GM13976 (cell line): ENCODE measurements at regions not wholly inside any gene's neighbourhood (a gene's known extent, or its start where the extent isn't known, plus 50 kb on each side); places are given as distances from the start of the nearest gene placed in this dataset.

ENCODE experiments used
- DNase-seq: peaks from one replicate; pipeline ENCODE4 v3.0.0; 2012; ENCODE audit warnings: low spot score
- in situ Hi-C: fragments of 300-500 bp; cut with MboI; formaldehyde crosslinking; loops from one replicate; pipeline ENCODE4 v1.12.0; 2022; ENCODE audit warnings: low sequenced_read_pairs, mixed read lengths, inconsistent platforms; ENCODE audit not compliant: unreplicated experiment
- TF ChIP-seq, protein P1 (sequence below): IDR thresholded peaks from 2 replicates; pipeline ENCODE4 v1.5.1; 2012; ENCODE audit warnings: borderline replicate concordance, mild to moderate bottlenecking; ENCODE audit not compliant: insufficient read depth; ENCODE audit errors: extremely low read depth, missing control alignments, control extremely low read depth

DNA sequence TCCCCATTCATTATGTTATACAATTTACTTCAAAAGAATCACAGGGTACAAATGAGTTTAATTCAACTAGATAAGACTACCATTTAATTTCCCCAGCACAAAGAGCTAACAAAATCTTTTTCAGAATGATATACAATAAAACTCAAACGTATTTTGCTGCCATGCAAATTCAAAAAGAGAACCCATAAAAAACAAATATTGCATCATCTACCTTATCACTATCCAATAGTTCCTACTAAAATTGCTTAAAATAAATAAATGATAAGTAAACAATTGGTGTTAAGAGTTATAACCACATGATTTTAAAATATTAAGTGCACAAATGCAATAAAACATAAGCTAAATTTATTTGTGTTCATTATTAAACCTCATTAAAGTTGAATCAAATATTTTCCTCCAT is 919.4 kb downstream of the SLITRK5 start:
- DNase-seq = no peak
- in situ Hi-C loops = no loop called here
- TF ChIP-seq, protein P1, sequence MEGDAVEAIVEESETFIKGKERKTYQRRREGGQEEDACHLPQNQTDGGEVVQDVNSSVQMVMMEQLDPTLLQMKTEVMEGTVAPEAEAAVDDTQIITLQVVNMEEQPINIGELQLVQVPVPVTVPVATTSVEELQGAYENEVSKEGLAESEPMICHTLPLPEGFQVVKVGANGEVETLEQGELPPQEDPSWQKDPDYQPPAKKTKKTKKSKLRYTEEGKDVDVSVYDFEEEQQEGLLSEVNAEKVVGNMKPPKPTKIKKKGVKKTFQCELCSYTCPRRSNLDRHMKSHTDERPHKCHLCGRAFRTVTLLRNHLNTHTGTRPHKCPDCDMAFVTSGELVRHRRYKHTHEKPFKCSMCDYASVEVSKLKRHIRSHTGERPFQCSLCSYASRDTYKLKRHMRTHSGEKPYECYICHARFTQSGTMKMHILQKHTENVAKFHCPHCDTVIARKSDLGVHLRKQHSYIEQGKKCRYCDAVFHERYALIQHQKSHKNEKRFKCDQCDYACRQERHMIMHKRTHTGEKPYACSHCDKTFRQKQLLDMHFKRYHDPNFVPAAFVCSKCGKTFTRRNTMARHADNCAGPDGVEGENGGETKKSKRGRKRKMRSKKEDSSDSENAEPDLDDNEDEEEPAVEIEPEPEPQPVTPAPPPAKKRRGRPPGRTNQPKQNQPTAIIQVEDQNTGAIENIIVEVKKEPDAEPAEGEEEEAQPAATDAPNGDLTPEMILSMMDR = no peak

- in situ Hi-C loops = no loop called here
- TF ChIP-seq, protein P1 = no peak
- DNase-seq = no peak
Measured at GRCh38 chr13:88592105-88592504, 920.9 kb downstream of the SLITRK5 start.

- in situ Hi-C loops = no loop called here
- TF ChIP-seq, protein P1 = no peak
- no peak for DNase-seq
Measured at GRCh38 chr13:88601949-88602348, 930.8 kb downstream of the SLITRK5 start.

DNA sequence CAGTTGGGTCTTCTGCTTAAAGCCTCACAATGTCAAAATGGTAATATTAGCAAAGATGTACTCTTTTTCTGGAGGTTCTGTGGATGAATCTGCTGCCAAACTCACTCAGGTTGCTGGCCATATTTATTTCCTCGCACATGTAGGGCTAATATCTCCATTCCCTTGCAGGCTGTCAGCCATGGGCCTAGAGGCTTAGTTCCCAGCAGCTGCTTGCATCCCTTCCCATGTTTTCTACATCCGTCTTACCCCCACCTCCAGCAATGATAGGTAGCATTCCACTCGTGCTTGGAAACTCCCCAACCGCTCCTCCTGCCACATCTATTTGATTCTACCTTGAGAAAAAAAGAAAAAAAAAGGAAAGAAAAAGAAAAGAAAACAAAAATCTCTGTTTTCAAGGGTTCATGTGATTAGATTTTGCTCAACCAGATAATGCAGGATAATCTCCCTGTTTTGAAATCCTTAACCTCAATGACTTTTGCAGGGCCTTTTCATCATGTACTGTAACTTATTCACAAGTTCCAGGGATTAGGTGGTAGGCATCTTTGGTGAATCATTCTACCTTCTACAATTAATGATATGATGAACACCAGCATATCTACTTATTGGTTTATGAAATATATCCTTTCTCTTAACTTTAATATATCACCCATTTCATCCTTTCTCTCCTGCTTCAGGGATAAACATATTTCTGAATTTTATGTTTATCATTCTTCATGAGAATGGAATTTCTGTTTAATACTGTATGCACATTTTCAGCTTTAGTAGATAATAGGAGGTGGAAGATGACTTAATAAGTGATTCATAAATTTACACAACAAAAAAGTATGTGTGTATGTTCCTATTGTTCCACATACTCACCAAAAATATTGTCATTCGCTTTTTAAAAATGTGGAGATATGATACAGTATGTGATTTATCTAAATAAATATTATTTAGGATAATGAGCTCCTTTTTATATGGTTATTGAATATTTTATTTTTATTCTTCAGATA is 931.9 kb downstream of the SLITRK5 start:
- in situ Hi-C loops = no loop called here
- TF ChIP-seq, protein P1 = no peak
- DNase-seq = no peak

DNA sequence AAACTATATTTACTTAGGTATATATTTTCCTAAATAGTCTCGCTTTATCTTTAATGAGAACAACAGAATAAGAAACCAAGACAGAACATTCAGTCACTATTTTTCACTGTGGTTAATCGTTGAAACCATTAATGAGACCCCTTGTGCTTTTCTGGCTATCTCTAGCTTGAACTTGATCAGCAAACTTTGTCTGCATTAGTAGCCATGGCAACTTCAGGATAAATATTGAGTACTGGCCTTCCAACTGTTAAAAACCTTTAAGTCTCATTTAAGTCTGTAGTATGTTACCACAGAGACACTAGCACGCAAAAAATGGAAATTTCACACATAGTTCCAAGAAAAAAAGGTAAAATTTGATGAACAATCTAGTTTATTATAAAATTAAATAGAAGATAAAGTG is 946.0 kb downstream of the SLITRK5 start:
- DNase-seq = no peak
- TF ChIP-seq, protein P1 = no peak
- in situ Hi-C loops = no loop called here

DNA sequence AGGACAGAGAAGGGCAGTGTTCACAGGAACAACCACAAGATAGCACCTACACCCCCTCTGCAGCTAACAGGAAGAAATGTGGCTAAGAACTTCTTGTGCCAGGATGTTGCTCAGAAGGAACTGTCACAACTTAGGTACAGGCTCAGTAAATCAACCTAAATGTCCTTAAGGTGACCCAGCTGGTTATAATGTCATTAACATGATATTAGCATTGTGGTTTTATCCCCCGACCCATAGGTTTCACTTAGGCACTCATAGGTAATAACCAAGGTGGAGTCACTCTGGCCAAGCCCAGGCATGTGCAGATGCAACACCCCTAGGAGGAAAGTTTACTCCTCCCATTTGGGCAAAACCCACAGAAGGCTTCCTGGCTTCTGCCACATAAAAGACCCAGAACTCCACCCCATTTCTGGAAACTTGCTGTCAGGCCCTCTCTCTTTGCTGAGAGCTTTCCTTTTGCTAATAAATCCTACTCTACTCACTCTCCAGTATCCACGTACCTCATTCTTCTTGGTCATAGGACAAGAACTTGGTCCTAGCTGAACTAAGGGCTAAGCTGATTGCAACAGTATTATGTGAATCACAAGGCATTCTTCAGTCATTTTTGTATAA is 951.3 kb downstream of the SLITRK5 start:
- no peak for DNase-seq
- TF ChIP-seq, protein P1 = no peak
- in situ Hi-C loops = no loop called here
